K562 (cell line): ENCODE measurements at regions not wholly inside any gene's neighbourhood (a gene's known extent, or its start where the extent isn't known, plus 50 kb on each side); places are given as distances from the start of the nearest gene placed in this dataset.

ENCODE experiments used
- EP300 ChIP-seq: IDR thresholded peaks from 2 replicates; pipeline ENCODE4 v1.6.1; 2012; ENCODE audit warnings: low read length, improper control_type of control experiment
- GATAD2B ChIP-seq: fragments of 450-650 bp; IDR thresholded peaks from 2 replicates; pipeline ENCODE4 v1.6.1; 2017; ENCODE audit warnings: mild to moderate bottlenecking, borderline replicate concordance
- POLR2A ChIP-seq: fragments of 450-650 bp; conservative IDR thresholded peaks from 2 replicates; pipeline ENCODE4 v1.6.1; 2016
- SLC30A9 ChIP-seq: fragments of 250-450 bp; sonication (Bioruptor Pico); IDR thresholded peaks from 2 replicates; pipeline ENCODE4 v1.8.0; 2022; ENCODE audit warnings: mild to moderate bottlenecking, moderate library complexity
- TSHZ1 ChIP-seq: fragments of 250-450 bp; sonication (Bioruptor Pico); IDR thresholded peaks from 2 replicates; pipeline ENCODE4 v1.4.0; 2020; ENCODE audit warnings: mild to moderate bottlenecking, moderate library complexity
- ZNF316 ChIP-seq: fragments of 450-650 bp; IDR thresholded peaks from 2 replicates; pipeline ENCODE4 v1.6.1; 2016
- ZNF444 ChIP-seq: fragments of 250-450 bp; sonication (Bioruptor Pico); IDR thresholded peaks from 2 replicates; pipeline ENCODE4 v1.4.0; 2020; ENCODE audit warnings: mild to moderate bottlenecking, moderate library complexity
- TF ChIP-seq, protein P1 (sequence below): fragments of 250-450 bp; sonication (Bioruptor Pico); IDR thresholded peaks from 2 replicates; pipeline ENCODE4 v1.8.0; 2021; ENCODE audit warnings: moderate library complexity, mild to moderate bottlenecking, inconsistent platforms
- TF ChIP-seq, protein P2 (sequence below): sonication (generic); formaldehyde crosslinking; IDR thresholded peaks from 2 replicates; pipeline ENCODE4 v1.8.1; 2023; ENCODE audit warnings: mild to moderate bottlenecking, missing genetic modification reagents

DNA sequence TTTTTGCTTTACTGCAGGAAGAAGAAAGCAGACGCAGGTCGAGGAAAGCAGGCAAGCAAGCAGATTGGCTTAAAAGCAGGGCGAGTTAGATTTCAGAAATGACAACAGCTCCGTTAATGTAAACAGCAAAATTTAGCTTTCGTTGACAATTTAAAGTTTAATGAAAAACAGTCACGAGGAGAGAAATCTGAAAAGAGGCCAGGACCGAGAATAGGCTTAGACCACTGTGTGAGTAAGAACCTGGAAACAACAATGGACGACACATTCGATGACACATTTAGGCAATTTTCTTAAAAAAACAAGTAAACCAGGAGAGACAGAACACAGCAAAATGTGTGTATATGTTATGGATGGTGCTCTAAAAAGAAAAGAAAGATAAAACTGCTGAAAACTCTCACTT lies 155.3 kb downstream of the ISOC1 start:
- no peak for TF ChIP-seq EP300
- TF ChIP-seq GATAD2B = no peak
- TF ChIP-seq ZNF316 = no peak
- no peak for TF ChIP-seq ZNF444 (CRISPR knock-in tag)
- TF ChIP-seq POLR2A = no peak
- TF ChIP-seq SLC30A9 = no peak
- TF ChIP-seq, protein P1, sequence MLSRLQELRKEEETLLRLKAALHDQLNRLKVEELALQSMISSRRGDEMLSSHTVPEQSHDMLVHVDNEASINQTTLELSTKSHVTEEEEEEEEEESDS = no peak
- TF ChIP-seq TSHZ1 (CRISPR knock-in tag) = no peak
- TF ChIP-seq, protein P2, sequence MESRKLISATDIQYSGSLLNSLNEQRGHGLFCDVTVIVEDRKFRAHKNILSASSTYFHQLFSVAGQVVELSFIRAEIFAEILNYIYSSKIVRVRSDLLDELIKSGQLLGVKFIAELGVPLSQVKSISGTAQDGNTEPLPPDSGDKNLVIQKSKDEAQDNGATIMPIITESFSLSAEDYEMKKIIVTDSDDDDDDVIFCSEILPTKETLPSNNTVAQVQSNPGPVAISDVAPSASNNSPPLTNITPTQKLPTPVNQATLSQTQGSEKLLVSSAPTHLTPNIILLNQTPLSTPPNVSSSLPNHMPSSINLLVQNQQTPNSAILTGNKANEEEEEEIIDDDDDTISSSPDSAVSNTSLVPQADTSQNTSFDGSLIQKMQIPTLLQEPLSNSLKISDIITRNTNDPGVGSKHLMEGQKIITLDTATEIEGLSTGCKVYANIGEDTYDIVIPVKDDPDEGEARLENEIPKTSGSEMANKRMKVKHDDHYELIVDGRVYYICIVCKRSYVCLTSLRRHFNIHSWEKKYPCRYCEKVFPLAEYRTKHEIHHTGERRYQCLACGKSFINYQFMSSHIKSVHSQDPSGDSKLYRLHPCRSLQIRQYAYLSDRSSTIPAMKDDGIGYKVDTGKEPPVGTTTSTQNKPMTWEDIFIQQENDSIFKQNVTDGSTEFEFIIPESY = no peak
